ENCODE measurements at regions not wholly inside any gene's neighbourhood (a gene's known extent, or its start where the extent isn't known, plus 50 kb on each side); places are given as distances from the start of the nearest gene placed in this dataset.

DNA sequence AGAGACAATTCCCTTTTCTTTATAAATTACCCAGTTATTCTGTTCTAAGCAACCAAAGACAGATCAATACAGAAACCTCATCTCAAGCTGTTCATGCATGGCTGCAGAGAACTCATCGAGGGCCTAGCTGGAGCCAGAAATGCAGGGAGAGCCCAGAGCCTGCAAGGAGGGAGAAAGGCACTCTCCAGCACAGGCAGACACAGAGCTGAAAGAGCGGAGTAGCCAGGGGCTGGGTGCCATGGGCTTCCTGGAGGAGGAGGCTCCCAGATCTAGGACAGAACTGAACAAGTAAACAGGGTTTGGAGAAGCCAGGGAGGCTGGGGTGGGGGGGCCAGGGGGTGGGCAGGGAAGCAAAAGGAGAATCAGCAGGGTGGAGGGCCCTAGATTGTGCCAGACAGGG, 144.2 kb upstream of the ZNF507 start:
- no peak for DNase-seq (ENCODE audit: low read depth, low spot score)
- no peaks in the 10 kb centered on the region for H3K4me1 ChIP-seq (ENCODE audit: control insufficient read depth, extremely low read depth, insufficient read depth, low read length)

DNA sequence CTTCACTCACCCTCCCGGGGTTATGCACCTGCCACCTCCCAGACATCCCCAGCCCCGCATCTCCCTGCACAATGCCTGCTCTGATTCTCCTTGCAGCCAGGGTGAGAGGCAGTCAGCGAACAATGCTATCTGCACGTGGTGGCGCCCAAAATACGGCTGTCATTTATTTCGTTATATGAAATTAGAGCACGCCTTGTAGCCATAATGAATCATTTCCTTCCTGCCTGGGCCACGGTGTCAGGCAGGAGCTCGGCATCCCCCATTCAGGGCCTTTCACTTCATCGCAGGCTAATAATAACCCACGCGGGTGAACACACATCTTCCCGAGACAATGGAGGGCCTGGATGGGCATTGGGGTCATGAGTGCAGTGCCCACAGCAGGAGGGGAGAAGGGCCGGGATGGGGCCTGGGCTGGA, 143.8 kb upstream of the ZNF507 start:
- Histone ChIP-seq H3K4me1 (ENCODE audit: control insufficient read depth, extremely low read depth, insufficient read depth, low read length) (no peaks in the 10 kb centered on the region), H3K36me3 (ENCODE audit: control insufficient read depth in 2 of 2, extremely low read depth in 1 of 2, insufficient read depth in 2 of 2, low read length in 2 of 2) (no peaks in the 10 kb centered on the region), H3K79me2 (ENCODE audit: control insufficient read depth, insufficient read depth, low read length) (no peaks in the 10 kb centered on the region), H3K9me1 (ENCODE audit: control insufficient read depth, extremely low read depth, insufficient read depth, low read length) (no peaks in the 10 kb centered on the region), H3K9me3 (ENCODE audit: control insufficient read depth, low read depth, low read length) (peaks cover 10% of the 10 kb centered on the region), H2AFZ (ENCODE audit: control insufficient read depth, low read length) (no peak overlapping the region), H3K9ac (ENCODE audit: control insufficient read depth, extremely low read depth, insufficient read depth, low read length) (no peak overlapping the region), H3K27ac (ENCODE audit: control insufficient read depth, insufficient read depth, low read length) (no peak overlapping the region), H3K4me3 (ENCODE audit: control insufficient read depth in 2 of 3, extremely low read depth in 1 of 3, insufficient read depth in 2 of 3, low read depth in 1 of 3, low read length in 3 of 3) (no peak overlapping the region), H3K27me3 (ENCODE audit: control insufficient read depth, extremely low read depth, insufficient read depth, low read length) (no peaks in the 10 kb centered on the region), H3K4me2 (ENCODE audit: control insufficient read depth, extremely low read depth, insufficient read depth, low read depth, low read length) (no peak overlapping the region), H4K20me1 (ENCODE audit: control insufficient read depth, extremely low read depth, insufficient read depth, low read length) (no peaks in the 10 kb centered on the region)
- DNase-seq (ENCODE audit: low read depth, low spot score): no peak
- TF ChIP-seq CTCF (optimal IDR thresholded peaks at IDR 0.05 in 1 of 3, IDR thresholded peaks at IDR 0.05 in 1 of 3, conservative IDR thresholded peaks at IDR 0.05 in 1 of 3; ENCODE audit: extremely low read depth in 1 of 3, insufficient read depth in 2 of 3, low read length in 3 of 3) (no peak), EZH2 (IDR thresholded peaks at IDR 0.05; ENCODE audit: low read length) (no peak)
- FAIRE-seq: no peak
- dilution Hi-C loops (cut with MboI; ENCODE audit: extremely low pct_ligation_motif_present, low sequenced_read_pairs): no loop called here

More for the DNA sequence above, 144.2 kb upstream of the ZNF507 start:
- no peak overlapping the region for H3K4me2 ChIP-seq (ENCODE audit: control insufficient read depth, extremely low read depth, insufficient read depth, low read depth, low read length)
- H3K27me3 ChIP-seq (ENCODE audit: control insufficient read depth, extremely low read depth, insufficient read depth, low read length): no peaks in the 10 kb centered on the region
- H3K9me1 ChIP-seq (ENCODE audit: control insufficient read depth, extremely low read depth, insufficient read depth, low read length): no peaks in the 10 kb centered on the region
- FAIRE-seq: no peak
- no peak overlapping the region for H2AFZ ChIP-seq (ENCODE audit: control insufficient read depth, low read length)
- H3K27ac ChIP-seq (ENCODE audit: control insufficient read depth, insufficient read depth, low read length): no peak overlapping the region
- TF ChIP-seq EZH2 (IDR thresholded peaks at IDR 0.05; ENCODE audit: low read length): no peak
- TF ChIP-seq CTCF (optimal IDR thresholded peaks at IDR 0.05 in 1 of 3, IDR thresholded peaks at IDR 0.05 in 1 of 3, conservative IDR thresholded peaks at IDR 0.05 in 1 of 3; ENCODE audit: extremely low read depth in 1 of 3, insufficient read depth in 2 of 3, low read length in 3 of 3): no peak
- H3K9me3 ChIP-seq (ENCODE audit: control insufficient read depth, low read depth, low read length): peaks cover 10% of the 10 kb centered on the region
- no peaks in the 10 kb centered on the region for H3K79me2 ChIP-seq (ENCODE audit: control insufficient read depth, insufficient read depth, low read length)
- H3K9ac ChIP-seq (ENCODE audit: control insufficient read depth, extremely low read depth, insufficient read depth, low read length): no peak overlapping the region
- dilution Hi-C loops (cut with MboI; ENCODE audit: extremely low pct_ligation_motif_present, low sequenced_read_pairs): no loop called here
- H3K36me3 ChIP-seq (ENCODE audit: control insufficient read depth in 2 of 2, extremely low read depth in 1 of 2, insufficient read depth in 2 of 2, low read length in 2 of 2): no peaks in the 10 kb centered on the region
- H4K20me1 ChIP-seq (ENCODE audit: control insufficient read depth, extremely low read depth, insufficient read depth, low read length): no peaks in the 10 kb centered on the region
- no peak overlapping the region for H3K4me3 ChIP-seq (ENCODE audit: control insufficient read depth in 2 of 3, extremely low read depth in 1 of 3, insufficient read depth in 2 of 3, low read depth in 1 of 3, low read length in 3 of 3)

Measured in keratinocyte (primary cell).